ENCODE measurements at regions not wholly inside any gene's neighbourhood (a gene's known extent, or its start where the extent isn't known, plus 50 kb on each side); places are given as distances from the start of the nearest gene placed in this dataset.

GRCh38 chr22:48578138-48579042 is 1249.3 kb downstream of the BRD1 start:
- Histone ChIP-seq H3K36me3 (ENCODE audit: control insufficient read depth, low read length) (no peaks in the 10 kb centered on the region), H3K9me3 (ENCODE audit: control insufficient read depth, insufficient read depth, low read length) (peaks cover 16% of the 10 kb centered on the region), H3K79me2 (ENCODE audit: control insufficient read depth, low read length) (no peaks in the 10 kb centered on the region), H3K4me1 (ENCODE audit: control insufficient read depth, low read length) (no peaks in the 10 kb centered on the region), H3K4me2 (ENCODE audit: low read length) (no peak overlapping the region), H4K20me1 (ENCODE audit: control insufficient read depth, insufficient read depth, low read depth, low read length) (no peaks in the 10 kb centered on the region), H3K27me3 (ENCODE audit: control insufficient read depth, low read length) (no peaks in the 10 kb centered on the region), H3K9me2 (replicated peaks; ENCODE audit: control insufficient read depth, low read length) (no peaks in the 10 kb centered on the region), H3K27ac (ENCODE audit: low read depth, low read length) (no peak overlapping the region), H3F3A (ENCODE audit: control insufficient read depth, insufficient read depth) (peaks cover 3% of the 10 kb centered on the region), H3K4me3 (ENCODE audit: low read length) (no peak overlapping the region)
- TF ChIP-seq EZH2phosphoT487 (IDR thresholded peaks at IDR 0.05; ENCODE audit: borderline replicate concordance, low read length) (no peak), CTCF (IDR thresholded peaks at IDR 0.05; ENCODE audit: low read depth, low read length, poor library complexity, severe bottlenecking) (no peak)

DNA sequence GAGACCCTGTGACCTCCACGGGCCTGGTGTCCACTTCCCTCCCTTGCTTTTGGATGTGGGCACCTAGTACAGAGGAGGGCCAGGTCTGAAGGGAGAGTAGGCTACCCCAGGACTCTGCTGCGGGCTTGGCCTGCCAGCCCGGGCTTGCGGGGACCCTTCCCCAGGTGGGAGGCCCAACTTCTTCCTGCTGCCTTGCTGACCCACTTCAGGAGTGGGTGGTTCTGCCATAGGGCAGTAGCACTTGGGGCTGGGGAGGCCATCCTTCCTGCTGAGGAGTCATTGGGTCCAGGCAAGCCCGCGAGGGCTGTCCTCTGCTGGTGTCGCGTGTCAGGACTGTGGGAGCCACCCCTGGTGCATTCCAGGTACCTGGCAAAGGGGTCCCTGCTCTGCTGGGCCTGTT is 1250.0 kb downstream of the BRD1 start:
- H3K27ac ChIP-seq (ENCODE audit: low read depth, low read length): no peak overlapping the region
- no peaks in the 10 kb centered on the region for H4K20me1 ChIP-seq (ENCODE audit: control insufficient read depth, insufficient read depth, low read depth, low read length)
- no peaks in the 10 kb centered on the region for H3K36me3 ChIP-seq (ENCODE audit: control insufficient read depth, low read length)
- no peaks in the 10 kb centered on the region for H3K4me1 ChIP-seq (ENCODE audit: control insufficient read depth, low read length)
- no peak overlapping the region for H3K4me3 ChIP-seq (ENCODE audit: low read length)
- no peaks in the 10 kb centered on the region for H3K79me2 ChIP-seq (ENCODE audit: control insufficient read depth, low read length)
- no peaks in the 10 kb centered on the region; the same call in 1 of the 2 replicates for H3F3A ChIP-seq (ENCODE audit: control insufficient read depth, insufficient read depth)
- H3K9me3 ChIP-seq (ENCODE audit: control insufficient read depth, insufficient read depth, low read length): peaks cover 9% of the 10 kb centered on the region
- no peak for TF ChIP-seq EZH2phosphoT487 (IDR thresholded peaks at IDR 0.05; ENCODE audit: borderline replicate concordance, low read length)
- no peak for TF ChIP-seq CTCF (IDR thresholded peaks at IDR 0.05; ENCODE audit: low read depth, low read length, poor library complexity, severe bottlenecking)
- H3K27me3 ChIP-seq (ENCODE audit: control insufficient read depth, low read length): no peaks in the 10 kb centered on the region
- H3K9me2 ChIP-seq (replicated peaks; ENCODE audit: control insufficient read depth, low read length): no peaks in the 10 kb centered on the region
- H3K4me2 ChIP-seq (ENCODE audit: low read length): no peak overlapping the region

DNA sequence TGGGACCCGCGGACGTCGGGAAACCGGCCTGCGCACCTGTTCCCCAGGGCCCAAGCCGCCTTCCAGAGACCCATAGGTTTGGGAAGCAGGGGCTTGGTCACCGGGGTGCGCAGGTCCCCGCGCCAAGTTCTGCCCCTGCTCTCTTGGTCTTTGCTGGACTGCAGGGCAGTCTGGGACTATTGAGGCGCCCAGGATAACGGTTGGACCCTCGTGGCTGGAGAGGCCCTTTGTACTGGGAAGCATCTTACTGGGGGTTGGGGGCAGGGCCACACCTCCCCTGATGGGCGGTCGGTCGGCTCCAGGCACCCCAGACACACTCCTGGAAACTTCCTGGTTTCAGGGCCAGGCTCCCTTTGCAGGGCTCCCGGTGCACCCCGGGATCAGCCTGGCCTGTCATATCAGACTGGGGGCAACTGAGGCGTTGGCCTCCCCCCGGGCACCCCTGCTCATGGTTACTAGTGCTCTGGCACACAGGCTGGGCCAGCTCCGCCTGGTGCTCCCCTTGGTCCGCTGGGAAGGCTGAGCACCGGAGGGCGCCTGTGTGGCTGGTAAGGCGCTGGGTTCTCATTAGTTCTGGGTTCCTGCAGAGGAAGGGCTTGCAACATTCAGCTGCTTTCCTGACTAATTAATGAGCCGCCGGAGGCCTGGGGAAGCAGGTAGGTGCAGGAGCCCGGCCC is 1250.5 kb downstream of the BRD1 start:
- no peak for TF ChIP-seq EZH2phosphoT487 (IDR thresholded peaks at IDR 0.05; ENCODE audit: borderline replicate concordance, low read length)
- no peak for TF ChIP-seq CTCF (IDR thresholded peaks at IDR 0.05; ENCODE audit: low read depth, low read length, poor library complexity, severe bottlenecking)
- Histone ChIP-seq H3K9me2 (replicated peaks; ENCODE audit: control insufficient read depth, low read length) (no peaks in the 10 kb centered on the region), H3K27ac (ENCODE audit: low read depth, low read length) (no peak overlapping the region), H3K4me3 (ENCODE audit: low read length) (no peak overlapping the region), H3K27me3 (ENCODE audit: control insufficient read depth, low read length) (no peaks in the 10 kb centered on the region), H3K4me1 (ENCODE audit: control insufficient read depth, low read length) (no peaks in the 10 kb centered on the region), H3K36me3 (ENCODE audit: control insufficient read depth, low read length) (no peaks in the 10 kb centered on the region), H3K9me3 (ENCODE audit: control insufficient read depth, insufficient read depth, low read length) (peaks cover 6% of the 10 kb centered on the region), H3F3A (ENCODE audit: control insufficient read depth, insufficient read depth) (no peaks in the 10 kb centered on the region), H3K79me2 (ENCODE audit: control insufficient read depth, low read length) (no peaks in the 10 kb centered on the region), H4K20me1 (ENCODE audit: control insufficient read depth, insufficient read depth, low read depth, low read length) (no peaks in the 10 kb centered on the region), H3K4me2 (ENCODE audit: low read length) (no peak overlapping the region)
